ENCODE measurements at regions not wholly inside any gene's neighbourhood (a gene's known extent, or its start where the extent isn't known, plus 50 kb on each side); places are given as distances from the start of the nearest gene placed in this dataset.

- no peaks in the 10 kb centered on the region for H3K36me3 ChIP-seq (ENCODE audit: insufficient read depth)
- Mint-ChIP-seq H3K4me1 (no peaks in the 10 kb centered on the region), H3K27me3 (ENCODE audit: insufficient read depth, low read depth, poor library complexity) (no peaks in the 10 kb centered on the region), H3K4me3 (no peak overlapping the region), H3K9me3 (peaks cover 25% of the 10 kb centered on the region), H3K27ac (no peak overlapping the region), H3K36me3 (ENCODE audit: low read depth) (peaks cover 13% of the 10 kb centered on the region; the same call in 2 of the 3 replicates)
- DNase-seq (ENCODE audit: low spot score) (no peak), ATAC-seq (no peak)
- H2AFZ ChIP-seq = no peak overlapping the region
- H3K79me2 ChIP-seq (replicated peaks; ENCODE audit: insufficient read depth) = no peaks in the 10 kb centered on the region
- no peaks in the 10 kb centered on the region for H3K27me3 ChIP-seq (ENCODE audit: insufficient read depth)
- no peaks in the 10 kb centered on the region for H3F3A ChIP-seq (replicated peaks; ENCODE audit: low read depth)
- H3K9me2 ChIP-seq (ENCODE audit: insufficient read depth) = no peaks in the 10 kb centered on the region; the same call in 1 of the 2 replicates
- H3K27ac ChIP-seq (ENCODE audit: low read depth) = no peak overlapping the region
- TF ChIP-seq CREB1 (CRISPR knock-in tag; IDR thresholded peaks at IDR 0.05; ENCODE audit: low read depth) (no peak), STAT1 (IDR thresholded peaks at IDR 0.05; ENCODE audit: unreplicated experiment) (no peak), JUNB (IDR thresholded peaks at IDR 0.05; ENCODE audit: unreplicated experiment) (no peak), NANOG (IDR thresholded peaks at IDR 0.05; ENCODE audit: borderline replicate concordance) (no peak), EZH2phosphoT487 (IDR thresholded peaks at IDR 0.05; ENCODE audit: unreplicated experiment) (no peak), ZNF114 (CRISPR knock-in tag; IDR thresholded peaks at IDR 0.05) (no peak), REST (IDR thresholded peaks at IDR 0.05; ENCODE audit: unreplicated experiment) (no peak), POLR2AphosphoS5 (IDR thresholded peaks at IDR 0.05; ENCODE audit: low read depth) (no peak), ZNF462 (CRISPR knock-in tag; IDR thresholded peaks at IDR 0.05) (no peak), EZH2 (IDR thresholded peaks at IDR 0.05; ENCODE audit: low read depth, unreplicated experiment) (no peak)
- no peak overlapping the region for H3K4me3 ChIP-seq
- H3K4me1 ChIP-seq (ENCODE audit: insufficient read depth) = no peaks in the 10 kb centered on the region
- no peak overlapping the region for H3K4me2 ChIP-seq
- H4K20me1 ChIP-seq (replicated peaks; ENCODE audit: insufficient read depth) = no peaks in the 10 kb centered on the region
Measured at GRCh38 chr5:50984640-50985039, 318.2 kb downstream of the PARP8 start.

Data from GM23338 (cell line).